HL-60 (cell line): ENCODE measurements at regions not wholly inside any gene's neighbourhood (a gene's known extent, or its start where the extent isn't known, plus 50 kb on each side); places are given as distances from the start of the nearest gene placed in this dataset.

Experiments
- POLR2AphosphoS5 ChIP-seq: IDR thresholded peaks from 2 replicates; pipeline ENCODE4 v1.6.1; 2012; ENCODE audit warnings: low read depth
- TF ChIP-seq, protein P1 (sequence below): IDR thresholded peaks from one replicate; pipeline ENCODE4 v1.5.1; 2011; ENCODE audit warnings: low read length, control low read depth, inconsistent platforms; ENCODE audit not compliant: insufficient read depth
- TF ChIP-seq, protein P2 (sequence below): IDR thresholded peaks from 2 replicates; pipeline ENCODE4 v1.6.1; 2012; ENCODE audit warnings: low read depth; ENCODE audit not compliant: insufficient replicate concordance

DNA sequence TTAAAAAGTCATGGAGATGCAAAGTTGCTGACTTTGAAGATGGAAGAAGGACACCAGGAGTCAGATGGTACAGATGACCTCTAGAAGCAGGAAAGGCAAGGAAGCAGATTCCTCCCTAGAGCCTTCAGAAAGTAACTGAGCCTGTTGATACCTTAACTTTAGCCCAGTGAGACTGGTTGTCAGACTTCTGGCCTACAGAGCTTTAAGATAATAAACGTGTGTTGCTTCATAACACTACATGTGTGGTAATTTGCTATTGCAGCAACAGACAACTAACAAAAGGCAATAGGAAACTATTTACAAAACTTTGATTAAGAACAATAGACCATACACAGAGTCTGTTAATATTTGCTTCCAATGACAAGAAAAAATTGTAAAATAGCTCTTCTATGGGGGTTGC lies 102.0 kb upstream of the USP38 start:
- TF ChIP-seq, protein P1, sequence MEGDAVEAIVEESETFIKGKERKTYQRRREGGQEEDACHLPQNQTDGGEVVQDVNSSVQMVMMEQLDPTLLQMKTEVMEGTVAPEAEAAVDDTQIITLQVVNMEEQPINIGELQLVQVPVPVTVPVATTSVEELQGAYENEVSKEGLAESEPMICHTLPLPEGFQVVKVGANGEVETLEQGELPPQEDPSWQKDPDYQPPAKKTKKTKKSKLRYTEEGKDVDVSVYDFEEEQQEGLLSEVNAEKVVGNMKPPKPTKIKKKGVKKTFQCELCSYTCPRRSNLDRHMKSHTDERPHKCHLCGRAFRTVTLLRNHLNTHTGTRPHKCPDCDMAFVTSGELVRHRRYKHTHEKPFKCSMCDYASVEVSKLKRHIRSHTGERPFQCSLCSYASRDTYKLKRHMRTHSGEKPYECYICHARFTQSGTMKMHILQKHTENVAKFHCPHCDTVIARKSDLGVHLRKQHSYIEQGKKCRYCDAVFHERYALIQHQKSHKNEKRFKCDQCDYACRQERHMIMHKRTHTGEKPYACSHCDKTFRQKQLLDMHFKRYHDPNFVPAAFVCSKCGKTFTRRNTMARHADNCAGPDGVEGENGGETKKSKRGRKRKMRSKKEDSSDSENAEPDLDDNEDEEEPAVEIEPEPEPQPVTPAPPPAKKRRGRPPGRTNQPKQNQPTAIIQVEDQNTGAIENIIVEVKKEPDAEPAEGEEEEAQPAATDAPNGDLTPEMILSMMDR, result no peak
- no peak for TF ChIP-seq POLR2AphosphoS5
- TF ChIP-seq, protein P2, sequence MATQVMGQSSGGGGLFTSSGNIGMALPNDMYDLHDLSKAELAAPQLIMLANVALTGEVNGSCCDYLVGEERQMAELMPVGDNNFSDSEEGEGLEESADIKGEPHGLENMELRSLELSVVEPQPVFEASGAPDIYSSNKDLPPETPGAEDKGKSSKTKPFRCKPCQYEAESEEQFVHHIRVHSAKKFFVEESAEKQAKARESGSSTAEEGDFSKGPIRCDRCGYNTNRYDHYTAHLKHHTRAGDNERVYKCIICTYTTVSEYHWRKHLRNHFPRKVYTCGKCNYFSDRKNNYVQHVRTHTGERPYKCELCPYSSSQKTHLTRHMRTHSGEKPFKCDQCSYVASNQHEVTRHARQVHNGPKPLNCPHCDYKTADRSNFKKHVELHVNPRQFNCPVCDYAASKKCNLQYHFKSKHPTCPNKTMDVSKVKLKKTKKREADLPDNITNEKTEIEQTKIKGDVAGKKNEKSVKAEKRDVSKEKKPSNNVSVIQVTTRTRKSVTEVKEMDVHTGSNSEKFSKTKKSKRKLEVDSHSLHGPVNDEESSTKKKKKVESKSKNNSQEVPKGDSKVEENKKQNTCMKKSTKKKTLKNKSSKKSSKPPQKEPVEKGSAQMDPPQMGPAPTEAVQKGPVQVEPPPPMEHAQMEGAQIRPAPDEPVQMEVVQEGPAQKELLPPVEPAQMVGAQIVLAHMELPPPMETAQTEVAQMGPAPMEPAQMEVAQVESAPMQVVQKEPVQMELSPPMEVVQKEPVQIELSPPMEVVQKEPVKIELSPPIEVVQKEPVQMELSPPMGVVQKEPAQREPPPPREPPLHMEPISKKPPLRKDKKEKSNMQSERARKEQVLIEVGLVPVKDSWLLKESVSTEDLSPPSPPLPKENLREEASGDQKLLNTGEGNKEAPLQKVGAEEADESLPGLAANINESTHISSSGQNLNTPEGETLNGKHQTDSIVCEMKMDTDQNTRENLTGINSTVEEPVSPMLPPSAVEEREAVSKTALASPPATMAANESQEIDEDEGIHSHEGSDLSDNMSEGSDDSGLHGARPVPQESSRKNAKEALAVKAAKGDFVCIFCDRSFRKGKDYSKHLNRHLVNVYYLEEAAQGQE, result no peak
